Neural crest cell (in vitro differentiated cells): ENCODE measurements at regions not wholly inside any gene's neighbourhood (a gene's known extent, or its start where the extent isn't known, plus 50 kb on each side); places are given as distances from the start of the nearest gene placed in this dataset.

Experiments
- DNase-seq: peaks from one replicate; pipeline ENCODE4 v3.0.0; 2021; ENCODE audit warnings: low read depth, mixed read lengths, low spot score
- H3K27ac Mint-ChIP-seq: one replicate; pipeline ENCODE4 v1.8.0; 2021; ENCODE audit warnings: mild to moderate bottlenecking, mixed read lengths; ENCODE audit not compliant: unreplicated experiment
- H3K27me3 Mint-ChIP-seq: 2 replicates; pipeline ENCODE4 v1.8.0; 2021; ENCODE audit warnings: low read depth, mild to moderate bottlenecking, mixed read lengths
- H3K36me3 Mint-ChIP-seq: 2 replicates; pipeline ENCODE4 v1.8.0; 2021; ENCODE audit warnings: low read depth, mild to moderate bottlenecking, mixed read lengths
- H3K4me1 Mint-ChIP-seq: 2 replicates; pipeline ENCODE4 v1.8.0; 2021; ENCODE audit warnings: mixed read lengths
- H3K4me3 Mint-ChIP-seq: one replicate; pipeline ENCODE4 v1.8.0; 2021; ENCODE audit warnings: mild to moderate bottlenecking, mixed read lengths
- H3K9me3 Mint-ChIP-seq: 2 replicates; pipeline ENCODE4 v1.8.0; 2021; ENCODE audit warnings: mixed read lengths
- CTCF ChIP-seq: fragments of 200-600 bp; sonication (generic); conservative IDR thresholded peaks from 2 replicates; pipeline ENCODE4 v1.5.0; 2021; ENCODE audit warnings: antibody characterized with exemption, mild to moderate bottlenecking

DNA sequence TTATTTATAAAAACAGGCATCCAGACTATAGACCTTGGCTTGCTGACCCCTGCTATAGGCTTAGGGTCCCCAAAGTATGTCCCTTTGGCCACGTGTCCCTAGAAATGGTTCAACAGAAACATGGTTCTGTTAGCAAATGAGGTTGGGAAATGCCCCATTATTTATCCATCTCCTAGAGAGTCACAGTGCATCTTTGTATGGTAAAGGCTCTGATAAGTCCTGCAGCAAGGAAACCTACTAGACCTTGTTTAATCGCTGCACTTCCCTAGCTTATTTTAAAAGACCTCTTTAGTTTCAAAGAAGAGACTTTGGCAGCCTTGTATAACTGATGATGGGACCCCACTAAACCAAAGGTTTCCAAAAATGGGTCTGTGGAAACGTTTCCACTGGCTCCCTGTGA, 471.5 kb downstream of the MED13L start:
- H3K4me1 Mint-ChIP-seq = no peaks in the 10 kb centered on the region
- no peak for DNase-seq
- H3K9me3 Mint-ChIP-seq = no peaks in the 10 kb centered on the region
- H3K4me3 Mint-ChIP-seq = no peak overlapping the region
- no peak overlapping the region for H3K27ac Mint-ChIP-seq
- TF ChIP-seq CTCF = no peak
- H3K27me3 Mint-ChIP-seq = peaks cover 58% of the 10 kb centered on the region
- no peaks in the 10 kb centered on the region for H3K36me3 Mint-ChIP-seq

GRCh38 chr12:115802767-115803166, 474.7 kb downstream of the MED13L start:
- Mint-ChIP-seq H3K4me3 (no peak overlapping the region), H3K4me1 (no peaks in the 10 kb centered on the region), H3K9me3 (no peaks in the 10 kb centered on the region), H3K27me3 (peaks cover 43% of the 10 kb centered on the region), H3K36me3 (no peaks in the 10 kb centered on the region), H3K27ac (no peak overlapping the region)
- DNase-seq = no peak
- no peak for TF ChIP-seq CTCF

GRCh38 chr12:115801871-115802270, 475.6 kb downstream of the MED13L start:
- no peak overlapping the region for H3K4me3 Mint-ChIP-seq
- DNase-seq = no peak
- H3K36me3 Mint-ChIP-seq = no peaks in the 10 kb centered on the region
- H3K27me3 Mint-ChIP-seq = peaks cover 40% of the 10 kb centered on the region
- no peaks in the 10 kb centered on the region for H3K4me1 Mint-ChIP-seq
- TF ChIP-seq CTCF = no peak
- H3K27ac Mint-ChIP-seq = no peak overlapping the region
- no peaks in the 10 kb centered on the region for H3K9me3 Mint-ChIP-seq

DNA sequence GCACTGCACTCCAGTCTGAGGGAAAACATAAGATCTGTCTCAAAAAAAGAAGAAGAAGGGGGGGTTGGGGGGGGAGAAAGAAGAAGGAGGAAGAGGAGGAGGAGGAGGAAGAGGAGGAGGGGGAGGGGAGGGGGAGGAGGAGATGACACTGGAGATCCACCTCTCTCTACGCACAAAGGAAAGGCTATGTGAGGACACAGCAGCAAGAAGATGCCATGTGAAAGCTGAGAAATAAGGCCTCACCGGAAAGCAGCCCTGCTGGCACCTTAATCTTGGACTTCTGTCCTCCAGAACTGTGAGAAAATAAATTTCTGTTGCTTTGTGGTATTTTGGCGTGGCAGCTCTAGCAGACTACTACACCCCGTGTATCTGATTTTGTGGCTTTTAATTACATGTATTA, 477.9 kb downstream of the MED13L start:
- H3K9me3 Mint-ChIP-seq = no peaks in the 10 kb centered on the region
- no peaks in the 10 kb centered on the region for H3K4me1 Mint-ChIP-seq
- DNase-seq = no peak
- H3K27ac Mint-ChIP-seq = no peak overlapping the region
- H3K4me3 Mint-ChIP-seq = no peak overlapping the region
- H3K36me3 Mint-ChIP-seq = no peaks in the 10 kb centered on the region
- TF ChIP-seq CTCF = no peak
- peaks cover 46% of the 10 kb centered on the region for H3K27me3 Mint-ChIP-seq

- H3K36me3 Mint-ChIP-seq = no peaks in the 10 kb centered on the region
- no peak overlapping the region for H3K4me3 Mint-ChIP-seq
- no peak for DNase-seq
- no peak for TF ChIP-seq CTCF
- H3K4me1 Mint-ChIP-seq = no peaks in the 10 kb centered on the region
- peaks cover 49% of the 10 kb centered on the region for H3K27me3 Mint-ChIP-seq
- H3K9me3 Mint-ChIP-seq = no peaks in the 10 kb centered on the region
- no peak overlapping the region for H3K27ac Mint-ChIP-seq
Measured at GRCh38 chr12:115798309-115798917, 479.1 kb downstream of the MED13L start.
